Endothelial cell of umbilical vein (primary cell): ENCODE measurements at regions not wholly inside any gene's neighbourhood (a gene's known extent, or its start where the extent isn't known, plus 50 kb on each side); places are given as distances from the start of the nearest gene placed in this dataset.

Experiments
- EZH2 ChIP-seq: IDR thresholded peaks from 2 replicates; pipeline ENCODE4 v1.6.1; 2012; ENCODE audit warnings: borderline replicate concordance, low read depth, mild to moderate bottlenecking, moderate library complexity, low read length, inconsistent platforms; ENCODE audit not compliant: severe bottlenecking
- FOS ChIP-seq: IDR thresholded peaks from 2 replicates; pipeline ENCODE4 v1.6.1; 2011; ENCODE audit warnings: mild to moderate bottlenecking, low read length, moderate library complexity, borderline replicate concordance; ENCODE audit not compliant: insufficient read depth
- POLR2A ChIP-seq: IDR thresholded peaks from 2 replicates; pipeline ENCODE4 v1.6.1; 2012; ENCODE audit warnings: low read depth, mild to moderate bottlenecking, control low read depth, low read length
- POLR2AphosphoS5 ChIP-seq: IDR thresholded peaks from 2 replicates; pipeline ENCODE4 v1.6.1; 2012; ENCODE audit warnings: low read depth, mild to moderate bottlenecking, control low read depth, low read length, moderate library complexity; ENCODE audit not compliant: insufficient read depth
- TF ChIP-seq, protein P1 (sequence below), 2 donors: IDR thresholded peaks; 1 replicate in 1 of 2; 2 replicates in 1 of 2; pipeline ENCODE4 v1.5.1; 2011; ENCODE audit warnings: low read length in 2 of 2, mild to moderate bottlenecking in 2 of 2, moderate library complexity in 2 of 2, control low read depth in 1 of 2, inconsistent platforms in 1 of 2, low read depth in 1 of 2; ENCODE audit not compliant: insufficient read depth in 1 of 2; ENCODE audit errors: extremely low read depth in 1 of 2
- TF ChIP-seq, protein P2 (sequence below): IDR thresholded peaks from 2 replicates; pipeline ENCODE4 v1.6.1; 2011; ENCODE audit not compliant: insufficient read depth, insufficient read length

DNA sequence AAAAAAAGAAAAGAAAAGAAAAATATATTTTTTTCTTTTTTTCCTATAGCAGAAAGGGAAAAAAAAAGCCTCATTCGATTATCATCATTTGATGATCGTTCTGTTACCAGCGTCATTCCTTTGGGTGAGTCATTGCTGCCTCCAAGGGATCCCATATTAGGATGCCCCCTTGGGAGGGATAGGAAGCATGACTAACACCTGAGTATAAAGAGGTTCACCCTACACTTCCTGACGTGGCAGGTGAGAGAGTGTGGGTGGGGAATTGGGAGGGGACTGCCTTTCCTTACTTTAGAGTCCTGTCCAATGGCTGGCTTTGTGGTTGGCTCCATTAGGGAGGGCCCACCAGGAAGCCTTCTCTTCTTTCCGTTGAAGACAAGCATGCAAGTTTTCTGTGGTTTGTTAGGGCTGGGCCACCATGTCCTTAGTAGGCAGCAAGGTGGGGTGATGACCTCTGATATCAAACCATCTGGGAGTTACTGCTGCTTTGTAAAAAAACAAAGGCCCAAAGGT lies 56.1 kb upstream of the FUT8 start:
- TF ChIP-seq, protein P1, sequence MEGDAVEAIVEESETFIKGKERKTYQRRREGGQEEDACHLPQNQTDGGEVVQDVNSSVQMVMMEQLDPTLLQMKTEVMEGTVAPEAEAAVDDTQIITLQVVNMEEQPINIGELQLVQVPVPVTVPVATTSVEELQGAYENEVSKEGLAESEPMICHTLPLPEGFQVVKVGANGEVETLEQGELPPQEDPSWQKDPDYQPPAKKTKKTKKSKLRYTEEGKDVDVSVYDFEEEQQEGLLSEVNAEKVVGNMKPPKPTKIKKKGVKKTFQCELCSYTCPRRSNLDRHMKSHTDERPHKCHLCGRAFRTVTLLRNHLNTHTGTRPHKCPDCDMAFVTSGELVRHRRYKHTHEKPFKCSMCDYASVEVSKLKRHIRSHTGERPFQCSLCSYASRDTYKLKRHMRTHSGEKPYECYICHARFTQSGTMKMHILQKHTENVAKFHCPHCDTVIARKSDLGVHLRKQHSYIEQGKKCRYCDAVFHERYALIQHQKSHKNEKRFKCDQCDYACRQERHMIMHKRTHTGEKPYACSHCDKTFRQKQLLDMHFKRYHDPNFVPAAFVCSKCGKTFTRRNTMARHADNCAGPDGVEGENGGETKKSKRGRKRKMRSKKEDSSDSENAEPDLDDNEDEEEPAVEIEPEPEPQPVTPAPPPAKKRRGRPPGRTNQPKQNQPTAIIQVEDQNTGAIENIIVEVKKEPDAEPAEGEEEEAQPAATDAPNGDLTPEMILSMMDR (IDR thresholded peaks at IDR 0.05; ENCODE audit: extremely low read depth in 1 of 2, insufficient read depth in 1 of 2, low read depth in 1 of 2, low read length in 2 of 2), result no peak
- TF ChIP-seq FOS, result peak; percentile 95
- no peak for TF ChIP-seq EZH2
- TF ChIP-seq POLR2AphosphoS5, result peak; percentile 31
- no peak for TF ChIP-seq POLR2A
- TF ChIP-seq, protein P2, sequence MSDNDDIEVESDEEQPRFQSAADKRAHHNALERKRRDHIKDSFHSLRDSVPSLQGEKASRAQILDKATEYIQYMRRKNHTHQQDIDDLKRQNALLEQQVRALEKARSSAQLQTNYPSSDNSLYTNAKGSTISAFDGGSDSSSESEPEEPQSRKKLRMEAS, result no peak
